HG02571 (cell line): ENCODE measurements at regions not wholly inside any gene's neighbourhood (a gene's known extent, or its start where the extent isn't known, plus 50 kb on each side); places are given as distances from the start of the nearest gene placed in this dataset.
"Not testable (repeated sequence)": the region's sequence is repeated elsewhere in the genome, so short reads cannot be mapped to it uniquely, and the experiment has no call there.

ENCODE experiments used
- ATAC-seq: cut with Tn5 transposase; IDR thresholded peaks from one replicate; pipeline ENCODE4 v1.9.1; 2021; ENCODE audit warnings: mild to moderate bottlenecking, moderate library complexity; ENCODE audit not compliant: unreplicated experiment

- not testable (repeated sequence) for ATAC-seq
Measured at GRCh38 chrX:106493210-106493816, 118.5 kb upstream of the RADX start.

- no peak for ATAC-seq
Measured at GRCh38 chrX:106499473-106499872, 112.3 kb upstream of the RADX start.

GRCh38 chrX:106510713-106511403 lies 100.9 kb upstream of the RADX start:
- ATAC-seq = no peak
